Spleen (tissue), 11 donors: ENCODE measurements at regions not wholly inside any gene's neighbourhood (a gene's known extent, or its start where the extent isn't known, plus 50 kb on each side); places are given as distances from the start of the nearest gene placed in this dataset.

Experiments
- DNase-seq: peaks from one replicate; pipeline ENCODE4 v3.0.0-alpha.2; 2020
- H3K27ac ChIP-seq, 8 donors: fragments of 200-600 bp; sonication (generic) in 7 of 8; 1 replicate in 4 of 8; 2 replicates in 4 of 8; pipeline versions ENCODE4 v1.5.0 to v1.8.0; 2016 to 2021; ENCODE audit warnings: inconsistent platforms in 4 of 8, mild to moderate bottlenecking in 4 of 8, moderate library complexity in 1 of 8
- H3K27me3 ChIP-seq, 7 donors: fragments of 200-600 bp; sonication (generic) in 6 of 7; replicated peaks in 1 of 7; 1 replicate in 4 of 7; 2 replicates in 3 of 7; pipeline versions ENCODE4 v1.5.0 to v1.8.0; 2016 to 2021; ENCODE audit warnings: inconsistent platforms in 3 of 7, mild to moderate bottlenecking in 1 of 7
- H3K36me3 ChIP-seq, 6 donors: fragments of 200-600 bp; sonication (generic) in 5 of 6; 1 replicate in 4 of 6; 2 replicates in 2 of 6; pipeline versions ENCODE4 v1.5.0 to v1.8.0; 2016 to 2021; ENCODE audit warnings: inconsistent platforms in 2 of 6
- H3K4me1 ChIP-seq, 6 donors: fragments of 200-600 bp; sonication (generic) in 5 of 6; 1 replicate in 3 of 6; 2 replicates in 3 of 6; pipeline versions ENCODE4 v1.5.0 to v1.8.0; 2016 to 2021; ENCODE audit warnings: inconsistent platforms in 3 of 6
- H3K4me3 ChIP-seq, 8 donors: fragments of 200-600 bp; sonication (generic) in 7 of 8; 1 replicate in 4 of 8; 2 replicates in 4 of 8; pipeline versions ENCODE4 v1.5.0 to v1.8.0; 2016 to 2021; ENCODE audit warnings: inconsistent platforms in 4 of 8, mild to moderate bottlenecking in 4 of 8, moderate library complexity in 2 of 8
- H3K9me3 ChIP-seq, 8 donors: fragments of 200-600 bp; sonication (generic) in 7 of 8; 1 replicate in 4 of 8; 2 replicates in 4 of 8; pipeline versions ENCODE4 v1.5.0 to v1.8.0; 2016 to 2021; ENCODE audit warnings: inconsistent platforms in 4 of 8
- POLR2A ChIP-seq, 3 donors: fragments of 450-650 bp; IDR thresholded peaks; one replicate each; pipeline ENCODE4 v1.5.1; 2017; ENCODE audit warnings: antibody characterized with exemption in 3 of 3, mild to moderate bottlenecking in 1 of 3
- POLR2AphosphoS5 ChIP-seq, 3 donors: sonication (generic); formaldehyde crosslinking; IDR thresholded peaks; one replicate each; pipeline ENCODE4 v1.5.1; 2017; ENCODE audit warnings: antibody characterized with exemption in 3 of 3
- WGBS, 5 donors: extraction: QIAGEN DNeasy Blood & Tissue Kit in 3 of 5; methylation state at CpG; one replicate each; pipeline versions ENCODE4 v1.1.5 to v1.1.7; 2013 to 2018; 5-methylcytosine and 5-hydroxymethylcytosine counted together
- intact Hi-C: fragments of 100-400 bp; cut with DNase I; formaldehyde crosslinking; loops from one replicate; pipeline ENCODE4 v1.15.0; 2023; ENCODE audit warnings: low total_unique reads
- TF ChIP-seq, protein P1 (sequence below), 11 experiments: fragments of 200-600 bp in 7 of 11; fragments of 450-650 bp in 4 of 11; sonication (generic) in 4 of 11; IDR thresholded peaks in 8 of 11; conservative IDR thresholded peaks in 3 of 11; 1 replicate in 7 of 11; 2 replicates in 4 of 11; pipeline versions ENCODE4 v1.4.0 to v1.8.0; 2016 to 2021; ENCODE audit warnings: antibody characterized with exemption in 11 of 11, inconsistent platforms in 4 of 11, mild to moderate bottlenecking in 1 of 11
- donor health status: healthy with polysubstance abuse.
- donor health status: DM: no; HTN: no; CAD: no; lungs with moderate emphysema.
- donor health status: DM: no; HTN: no; CAD: no.
- donor health status: Bipolar disorder and iron deficiency.
- donor health status: healthy.
- donor health status: DM: no; HTN: no; CAD: no.
- donor health status: DM: yes; HTN: yes; CAD: no.

DNA sequence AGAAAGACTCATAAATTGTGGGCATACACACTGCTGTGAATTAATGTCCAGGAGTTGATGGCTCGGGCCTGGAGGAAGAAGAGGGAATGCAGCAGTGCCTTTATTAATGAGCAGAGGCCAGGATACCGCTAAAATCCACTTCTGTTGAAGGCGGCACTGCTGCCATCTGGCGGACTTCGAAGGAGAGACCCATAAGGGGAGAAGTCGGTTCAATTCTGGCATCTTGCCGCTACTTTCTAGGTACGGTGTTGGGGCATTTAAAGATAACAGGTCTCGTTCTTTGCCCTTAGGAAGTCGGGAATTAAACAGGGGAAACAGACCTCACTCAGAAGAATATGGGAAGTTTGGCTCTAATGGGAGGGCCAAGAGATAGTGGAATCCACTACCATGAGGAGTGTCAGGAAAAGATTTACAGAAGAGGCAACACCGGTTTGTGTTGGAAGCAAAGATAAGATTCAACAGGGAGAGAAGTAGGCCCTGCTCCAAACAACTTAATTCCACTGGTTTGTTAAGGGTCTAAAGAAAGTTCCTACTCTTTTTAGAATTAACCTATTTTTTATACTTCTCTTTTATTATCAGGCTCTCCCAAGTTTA is 133.6 kb upstream of the GIMD1 start:
- no peak for DNase-seq
- no peak for TF ChIP-seq POLR2A (IDR thresholded peaks at IDR 0.05)
- TF ChIP-seq, protein P1, sequence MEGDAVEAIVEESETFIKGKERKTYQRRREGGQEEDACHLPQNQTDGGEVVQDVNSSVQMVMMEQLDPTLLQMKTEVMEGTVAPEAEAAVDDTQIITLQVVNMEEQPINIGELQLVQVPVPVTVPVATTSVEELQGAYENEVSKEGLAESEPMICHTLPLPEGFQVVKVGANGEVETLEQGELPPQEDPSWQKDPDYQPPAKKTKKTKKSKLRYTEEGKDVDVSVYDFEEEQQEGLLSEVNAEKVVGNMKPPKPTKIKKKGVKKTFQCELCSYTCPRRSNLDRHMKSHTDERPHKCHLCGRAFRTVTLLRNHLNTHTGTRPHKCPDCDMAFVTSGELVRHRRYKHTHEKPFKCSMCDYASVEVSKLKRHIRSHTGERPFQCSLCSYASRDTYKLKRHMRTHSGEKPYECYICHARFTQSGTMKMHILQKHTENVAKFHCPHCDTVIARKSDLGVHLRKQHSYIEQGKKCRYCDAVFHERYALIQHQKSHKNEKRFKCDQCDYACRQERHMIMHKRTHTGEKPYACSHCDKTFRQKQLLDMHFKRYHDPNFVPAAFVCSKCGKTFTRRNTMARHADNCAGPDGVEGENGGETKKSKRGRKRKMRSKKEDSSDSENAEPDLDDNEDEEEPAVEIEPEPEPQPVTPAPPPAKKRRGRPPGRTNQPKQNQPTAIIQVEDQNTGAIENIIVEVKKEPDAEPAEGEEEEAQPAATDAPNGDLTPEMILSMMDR (IDR thresholded peaks at IDR 0.05 in 8 of 11, conservative IDR thresholded peaks at IDR 0.05 in 3 of 11): peak in 6 of 11 experiments; percentile 26 to 50 (median 41)
- no peaks in the 10 kb centered on the region for H3K9me3 ChIP-seq
- intact Hi-C loops: no loop called here
- no peak overlapping the region for H3K27ac ChIP-seq
- peaks cover 0 to 7% (median 0%) of the 10 kb centered on the region in 7 donors for H3K27me3 ChIP-seq
- H3K4me3 ChIP-seq: no peak overlapping the region
- H3K4me1 ChIP-seq: no peaks in the 10 kb centered on the region
- H3K36me3 ChIP-seq: no peaks in the 10 kb centered on the region
- 12 to 25% (median 15%) methylated on average over 11 of the region's 11 CpGs for WGBS, 5 donors

DNA sequence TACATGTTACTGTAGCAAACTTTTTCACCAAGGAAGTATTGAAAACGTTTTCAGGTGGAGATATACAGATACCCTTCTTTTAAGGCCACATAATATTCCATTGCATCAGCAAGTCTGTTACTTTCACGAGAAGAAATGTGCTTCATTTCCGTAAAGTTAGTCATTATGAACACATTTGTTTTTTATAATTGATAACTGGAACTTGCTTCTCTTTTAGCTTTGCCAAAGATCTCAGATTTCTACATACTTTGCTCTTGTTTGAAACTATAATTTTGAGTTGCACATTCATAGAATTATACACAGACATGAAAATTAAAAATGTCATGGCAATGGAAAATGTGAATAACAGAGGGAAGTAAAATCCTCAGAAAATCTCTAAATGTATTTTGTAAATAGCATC is 128.7 kb upstream of the GIMD1 start:
- DNase-seq: no peak
- TF ChIP-seq POLR2A (IDR thresholded peaks at IDR 0.05) (no peak), POLR2AphosphoS5 (IDR thresholded peaks at IDR 0.05) (no peak)
- TF ChIP-seq, protein P1 (IDR thresholded peaks at IDR 0.05 in 8 of 11, conservative IDR thresholded peaks at IDR 0.05 in 3 of 11): no peak
- intact Hi-C loops: no loop called here
- H3K27me3 ChIP-seq: peaks cover 0 to 4% (median 0%) of the 10 kb centered on the region in 7 donors
- H3K4me3 ChIP-seq: no peak overlapping the region
- H3K4me1 ChIP-seq: no peaks in the 10 kb centered on the region
- no peaks in the 10 kb centered on the region for H3K9me3 ChIP-seq
- 58 to 67% (median 62%) methylated on average over 3 of the region's 3 CpGs for WGBS, 5 donors
- H3K36me3 ChIP-seq: no peaks in the 10 kb centered on the region
- H3K27ac ChIP-seq: no peak overlapping the region

DNA sequence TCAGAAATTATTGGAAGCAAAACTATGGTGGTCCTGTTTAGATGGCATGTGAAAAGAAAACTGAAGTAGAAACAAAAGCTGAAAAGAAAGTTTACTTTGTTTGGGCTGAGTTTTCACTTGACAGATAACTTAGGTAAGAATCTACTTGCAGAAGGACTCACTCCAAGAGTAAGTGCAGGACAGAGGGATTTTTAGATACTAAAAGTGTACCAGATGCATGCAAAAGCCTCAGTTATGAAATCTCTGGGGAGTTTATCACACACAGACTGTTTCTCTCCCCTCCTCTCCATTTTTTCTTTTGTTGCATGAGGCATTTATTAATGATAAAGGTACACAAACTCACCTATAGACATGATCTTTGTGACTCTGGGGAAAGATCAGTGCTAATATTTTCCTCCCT is 127.5 kb upstream of the GIMD1 start:
- TF ChIP-seq, protein P1 (IDR thresholded peaks at IDR 0.05 in 8 of 11, conservative IDR thresholded peaks at IDR 0.05 in 3 of 11): no peak
- TF ChIP-seq POLR2AphosphoS5 (IDR thresholded peaks at IDR 0.05): no peak
- no peak for TF ChIP-seq POLR2A (IDR thresholded peaks at IDR 0.05)
- no peaks in the 10 kb centered on the region for H3K9me3 ChIP-seq
- no peaks in the 10 kb centered on the region for H3K4me1 ChIP-seq
- H3K36me3 ChIP-seq: no peaks in the 10 kb centered on the region
- no peak overlapping the region for H3K27ac ChIP-seq
- no peak overlapping the region for H3K4me3 ChIP-seq
- H3K27me3 ChIP-seq: no peaks in the 10 kb centered on the region
- DNase-seq: no peak
- intact Hi-C loops: no loop called here

DNA sequence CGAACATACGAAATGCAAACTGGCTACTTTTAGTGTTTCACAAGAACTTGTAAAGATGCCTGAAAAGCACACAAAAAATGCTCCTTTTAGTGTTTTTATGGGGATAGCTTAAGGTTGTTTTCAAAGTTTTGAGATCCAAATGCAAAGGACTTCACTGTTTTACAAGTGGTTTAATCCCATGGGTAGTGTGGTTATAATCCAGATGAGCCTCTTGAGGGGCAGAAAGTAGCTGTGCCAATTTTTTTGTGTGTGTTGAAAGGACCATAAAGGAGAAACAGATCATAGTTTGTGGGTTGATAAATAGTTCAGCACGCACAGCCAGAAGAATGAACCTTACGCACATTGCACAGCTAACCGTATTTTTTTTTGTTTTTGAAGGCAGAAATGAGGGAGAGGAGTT is 126.9 kb upstream of the GIMD1 start:
- TF ChIP-seq POLR2A (IDR thresholded peaks at IDR 0.05): no peak
- TF ChIP-seq, protein P1 (IDR thresholded peaks at IDR 0.05 in 8 of 11, conservative IDR thresholded peaks at IDR 0.05 in 3 of 11): no peak
- TF ChIP-seq POLR2AphosphoS5 (IDR thresholded peaks at IDR 0.05): no peak
- no peak overlapping the region for H3K27ac ChIP-seq
- no peak for DNase-seq
- H3K9me3 ChIP-seq: no peaks in the 10 kb centered on the region
- no peaks in the 10 kb centered on the region for H3K27me3 ChIP-seq
- no peaks in the 10 kb centered on the region for H3K36me3 ChIP-seq
- H3K4me1 ChIP-seq: no peaks in the 10 kb centered on the region
- WGBS, 5 donors: 88 to 93% (median 89%) methylated on average over 5 of the region's 5 CpGs
- H3K4me3 ChIP-seq: no peak overlapping the region
- intact Hi-C loops: no loop called here
